Heart right ventricle (tissue), 16 donors: ENCODE measurements at regions not wholly inside any gene's neighbourhood (a gene's known extent, or its start where the extent isn't known, plus 50 kb on each side); places are given as distances from the start of the nearest gene placed in this dataset.

Experiments used
- ATAC-seq, 8 donors: fragments of 200-7000 bp; cut with Tn5 transposase; one replicate each; pipeline ENCODE4 v1.9.1; 2020; ENCODE audit warnings: mild to moderate bottlenecking in 8 of 8, moderate library complexity in 8 of 8, moderate number of reproducible peaks in 1 of 8
- DNase-seq, 2 donors: peaks; one replicate each; pipeline ENCODE4 v3.0.0-alpha.2; 2020
- H3K27ac ChIP-seq, 10 donors: fragments of 200-600 bp; sonication (generic) in 2 of 10; one replicate each; pipeline versions ENCODE4 v1.5.0 to v1.8.0; 2020 to 2022; ENCODE audit warnings: mild to moderate bottlenecking in 3 of 10
- H3K27me3 ChIP-seq, 7 donors: fragments of 200-600 bp; one replicate each; pipeline ENCODE4 v1.8.0; 2021 to 2022; ENCODE audit warnings: mild to moderate bottlenecking in 2 of 7
- H3K36me3 ChIP-seq, 9 donors: fragments of 200-600 bp; sonication (generic) in 1 of 9; one replicate each; pipeline versions ENCODE4 v1.5.0 to v1.8.0; 2020 to 2022; ENCODE audit warnings: mild to moderate bottlenecking in 2 of 9
- H3K4me1 ChIP-seq, 9 donors: fragments of 200-600 bp; sonication (generic) in 1 of 9; one replicate each; pipeline versions ENCODE4 v1.5.0 to v1.8.0; 2020 to 2022; ENCODE audit warnings: mild to moderate bottlenecking in 4 of 9
- H3K4me3 ChIP-seq, 10 donors: fragments of 200-600 bp; sonication (generic) in 2 of 10; one replicate each; pipeline versions ENCODE4 v1.5.0 to v1.8.0; 2020 to 2022; ENCODE audit warnings: mild to moderate bottlenecking in 7 of 10, moderate library complexity in 2 of 10
- H3K9me3 ChIP-seq, 11 donors: fragments of 200-600 bp in 10 of 11; sonication (generic) in 2 of 11; one replicate each; pipeline versions ENCODE4 v1.5.0 to v1.8.0; 2013 to 2022; ENCODE audit warnings: mild to moderate bottlenecking in 2 of 11, control low read depth in 1 of 11, moderate library complexity in 1 of 11
- WGBS, 2 donors: extraction: QIAGEN DNeasy Blood & Tissue Kit; methylation state at CpG; one replicate each; pipeline ENCODE4 v1.1.7; 2013; ENCODE audit warnings: inconsistent platforms in 1 of 2; 5-methylcytosine and 5-hydroxymethylcytosine counted together
- intact Hi-C, 10 donors: fragments of 100-400 bp; cut with DNase I; formaldehyde crosslinking; loops; one replicate each; pipeline versions ENCODE4 v1.11.1 to v1.14.2; 2022
- TF ChIP-seq, protein P1 (sequence below), 9 donors: fragments of 200-600 bp; sonication (generic) in 2 of 9; IDR thresholded peaks; one replicate each; pipeline versions ENCODE4 v1.5.0 to v1.8.0; 2021 to 2022; ENCODE audit warnings: antibody characterized with exemption in 9 of 9, mild to moderate bottlenecking in 5 of 9, moderate library complexity in 1 of 9
- donor health status: Arrhythmogenic right ventricular cardiomyopathy.
- donor health status: ischemic (EF 13 %, LVEDD 7.1; RV severe dilation, severe dysfunction).
- donor health status: healthy with polysubstance abuse.
- donor health status: DM: no; HTN: yes; CAD: no.
- donor health status: DM: no; HTN: no; CAD: no.
- donor health status: ischemic (EF 25% LVEDD 6.9; RV normal size, moderate dysfunction).
- donor health status: ischemic (EF 25% LVEDD 5.7; RV mildly dilated, moderate dysfunction).
- donor health status: healthy.
- donor health status: DM: yes; HTN: yes; CAD: no.
- donor health status: Ischemic cardiomyopathy.
- donor health status: ischemic (EF 35%, LVEDD 5.7; RV mildly dilated, moderate dysfunction).
- donor health status: nonischemic (EF 11% LVEDD 7.7; RV severe dilation, severe dysfunction).
- donor health status: DM: yes; HTN: yes; CAD: no.
- donor health status: PGD.
- donor health status: ischemic (EF 29% LVEDD 5.4; RV normal size, mild dysfunction).
- donor health status: nonischemic (EF 23%, LVEDD 6.1; RV moderate dilation, normal function).

DNA sequence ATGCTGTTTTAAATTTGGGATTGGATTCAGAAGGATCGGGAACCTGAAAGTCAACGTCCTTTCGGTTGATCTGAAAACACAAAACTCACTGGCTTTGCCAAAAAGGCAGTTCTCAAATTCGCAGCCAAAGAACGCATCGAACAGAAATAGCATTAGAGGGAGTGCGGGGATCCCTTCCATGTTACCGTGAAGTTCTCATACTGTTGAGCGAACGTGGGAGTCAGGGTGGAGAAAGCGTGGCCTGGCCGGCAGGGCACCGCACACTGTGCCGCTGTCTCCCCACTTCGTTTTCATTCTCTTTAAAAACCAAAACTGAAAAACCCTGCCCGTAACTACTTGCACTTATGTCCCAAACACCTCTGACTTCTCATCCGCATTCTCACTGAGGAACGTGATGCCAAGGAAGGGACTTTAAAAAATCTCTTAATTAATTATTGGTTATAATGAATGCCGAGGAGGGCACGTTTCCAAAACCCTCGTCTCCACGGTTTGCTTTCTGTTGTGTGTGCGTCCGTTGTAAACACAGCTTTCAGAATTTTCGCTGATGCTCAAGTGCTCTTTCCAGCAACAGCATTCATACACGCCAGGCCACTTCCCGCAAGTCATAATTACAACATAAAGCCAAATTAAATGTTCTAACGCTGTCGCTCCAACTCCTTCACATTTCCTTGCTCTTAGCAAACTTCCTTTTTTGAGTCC, 60.9 kb upstream of the TWIST2 start:
- no peaks in the 10 kb centered on the region for H3K36me3 ChIP-seq
- no peak overlapping the region for H3K27ac ChIP-seq
- intact Hi-C loops, result loop anchor here (5.0 to 10.0 kb wide), 9 partner anchors 60 to 432 kb away; no protein-coding TSS in a partner anchor
- 90 to 91% methylated on average over 29 of the region's 29 CpGs for WGBS, 2 donors
- DNase-seq, result no peak
- H3K9me3 ChIP-seq, result no peaks in the 10 kb centered on the region
- TF ChIP-seq, protein P1, sequence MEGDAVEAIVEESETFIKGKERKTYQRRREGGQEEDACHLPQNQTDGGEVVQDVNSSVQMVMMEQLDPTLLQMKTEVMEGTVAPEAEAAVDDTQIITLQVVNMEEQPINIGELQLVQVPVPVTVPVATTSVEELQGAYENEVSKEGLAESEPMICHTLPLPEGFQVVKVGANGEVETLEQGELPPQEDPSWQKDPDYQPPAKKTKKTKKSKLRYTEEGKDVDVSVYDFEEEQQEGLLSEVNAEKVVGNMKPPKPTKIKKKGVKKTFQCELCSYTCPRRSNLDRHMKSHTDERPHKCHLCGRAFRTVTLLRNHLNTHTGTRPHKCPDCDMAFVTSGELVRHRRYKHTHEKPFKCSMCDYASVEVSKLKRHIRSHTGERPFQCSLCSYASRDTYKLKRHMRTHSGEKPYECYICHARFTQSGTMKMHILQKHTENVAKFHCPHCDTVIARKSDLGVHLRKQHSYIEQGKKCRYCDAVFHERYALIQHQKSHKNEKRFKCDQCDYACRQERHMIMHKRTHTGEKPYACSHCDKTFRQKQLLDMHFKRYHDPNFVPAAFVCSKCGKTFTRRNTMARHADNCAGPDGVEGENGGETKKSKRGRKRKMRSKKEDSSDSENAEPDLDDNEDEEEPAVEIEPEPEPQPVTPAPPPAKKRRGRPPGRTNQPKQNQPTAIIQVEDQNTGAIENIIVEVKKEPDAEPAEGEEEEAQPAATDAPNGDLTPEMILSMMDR (IDR thresholded peaks at IDR 0.05), result no peak
- H3K4me1 ChIP-seq, result no peaks in the 10 kb centered on the region
- no peak overlapping the region for H3K4me3 ChIP-seq
- peaks cover 0 to 12% (median 6%) of the 10 kb centered on the region in 7 donors for H3K27me3 ChIP-seq
- no peak for ATAC-seq

DNA sequence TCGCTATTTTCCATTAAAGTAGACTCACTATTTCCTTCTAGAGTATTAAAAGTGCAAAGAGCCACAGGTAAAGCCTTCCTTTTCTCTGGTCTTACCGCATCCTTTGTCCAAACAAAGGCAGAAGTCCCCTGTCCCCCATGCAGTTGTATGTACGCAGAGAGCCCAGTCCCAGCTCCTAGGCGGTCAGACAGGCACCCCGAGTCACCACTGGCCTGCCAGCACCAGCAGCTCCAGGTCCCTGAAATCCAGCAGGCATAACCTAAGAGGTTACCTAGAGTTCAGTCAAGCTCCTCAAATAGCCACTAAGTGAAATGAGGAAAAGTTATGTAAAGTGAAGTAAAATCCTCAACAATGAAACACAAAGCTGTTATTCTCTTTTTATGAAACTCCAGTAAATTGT, 60.4 kb upstream of the TWIST2 start:
- TF ChIP-seq, protein P1 (IDR thresholded peaks at IDR 0.05), result no peak
- H3K4me3 ChIP-seq, result no peak overlapping the region
- no peaks in the 10 kb centered on the region for H3K4me1 ChIP-seq
- DNase-seq, result no peak
- H3K27me3 ChIP-seq, result peaks cover 0 to 12% (median 6%) of the 10 kb centered on the region in 7 donors
- no peaks in the 10 kb centered on the region for H3K36me3 ChIP-seq
- no peak overlapping the region for H3K27ac ChIP-seq
- intact Hi-C loops, result loop anchor here (5.0 to 10.0 kb wide), 9 partner anchors 60 to 433 kb away; no protein-coding TSS in a partner anchor
- 83% methylated on average over 5 of the region's 5 CpGs for WGBS, 2 donors
- H3K9me3 ChIP-seq, result no peaks in the 10 kb centered on the region
- no peak for ATAC-seq

DNA sequence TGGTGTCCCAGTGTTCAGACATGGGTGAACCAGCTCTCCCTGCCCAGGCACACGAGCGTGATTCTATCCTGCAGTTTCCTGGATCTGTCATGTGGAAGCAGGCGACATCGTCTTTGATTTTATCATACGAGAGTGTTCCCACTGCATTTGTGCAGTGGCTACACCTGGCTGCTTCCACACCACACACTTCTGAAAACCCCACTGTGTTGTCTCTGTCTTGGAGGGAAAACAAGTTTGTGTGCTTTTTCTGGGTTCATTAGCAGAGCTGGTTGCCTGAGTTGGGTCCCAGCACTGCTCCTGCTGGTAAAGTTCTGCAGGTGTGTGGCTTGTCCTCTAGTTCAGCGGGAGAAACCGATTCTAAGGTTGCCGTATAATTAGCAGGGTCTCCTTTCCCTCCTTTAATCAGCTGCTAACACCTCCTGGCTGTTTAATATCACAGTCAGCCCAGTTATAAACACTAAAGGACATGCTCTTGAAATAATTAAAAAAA, 58.5 kb upstream of the TWIST2 start:
- no peak for DNase-seq
- TF ChIP-seq, protein P1 (IDR thresholded peaks at IDR 0.05), result no peak
- Histone ChIP-seq H3K9me3 (no peaks in the 10 kb centered on the region), H3K27ac (no peak overlapping the region), H3K4me3 (no peak overlapping the region), H3K27me3 (peaks cover 0 to 12% (median 5%) of the 10 kb centered on the region in 7 donors), H3K4me1 (no peaks in the 10 kb centered on the region), H3K36me3 (no peaks in the 10 kb centered on the region)
- 79 to 81% methylated on average over 8 of the region's 8 CpGs for WGBS, 2 donors
- ATAC-seq, result no peak
- intact Hi-C loops, result loop anchor here (5.0 to 10.0 kb wide), 9 partner anchors 62 to 435 kb away; no protein-coding TSS in a partner anchor

- no peak for ATAC-seq
Observed at GRCh38 chr2:238790126-238790832, 57.6 kb upstream of the TWIST2 start.

More at GRCh38 chr2:238790126-238790832, 57.6 kb upstream of the TWIST2 start:
- H3K4me1 ChIP-seq, result no peaks in the 10 kb centered on the region
- intact Hi-C loops, result no loop called here
- H3K27ac ChIP-seq, result no peak overlapping the region
- H3K4me3 ChIP-seq, result no peak overlapping the region
- no peaks in the 10 kb centered on the region for H3K9me3 ChIP-seq
- no peak for DNase-seq
- H3K27me3 ChIP-seq, result peaks cover 0 to 12% (median 4%) of the 10 kb centered on the region in 7 donors
- WGBS, 2 donors, result 78 to 80% methylated on average over 16 of the region's 16 CpGs
- H3K36me3 ChIP-seq, result no peaks in the 10 kb centered on the region
- TF ChIP-seq, protein P1 (IDR thresholded peaks at IDR 0.05), result no peak
